ENCODE measurements at regions not wholly inside any gene's neighbourhood (a gene's known extent, or its start where the extent isn't known, plus 50 kb on each side); places are given as distances from the start of the nearest gene placed in this dataset.
A peak's percentile ranks its signal among the peaks of the same experiment; 100 is the strongest.

- H3K27ac ChIP-seq = no peak overlapping the region
Measured at GRCh38 chr14:89030921-89031320, 206.5 kb downstream of the TTC8 start.

GRCh38 chr14:89032086-89032649 lies 207.7 kb downstream of the TTC8 start:
- no peak overlapping the region for H3K27ac ChIP-seq
- TF ChIP-seq CTCF (conservative IDR thresholded peaks at IDR 0.05) = no peak

More at GRCh38 chr14:89030921-89031320, 206.5 kb downstream of the TTC8 start:
- no peak for TF ChIP-seq CTCF (conservative IDR thresholded peaks at IDR 0.05)

DNA sequence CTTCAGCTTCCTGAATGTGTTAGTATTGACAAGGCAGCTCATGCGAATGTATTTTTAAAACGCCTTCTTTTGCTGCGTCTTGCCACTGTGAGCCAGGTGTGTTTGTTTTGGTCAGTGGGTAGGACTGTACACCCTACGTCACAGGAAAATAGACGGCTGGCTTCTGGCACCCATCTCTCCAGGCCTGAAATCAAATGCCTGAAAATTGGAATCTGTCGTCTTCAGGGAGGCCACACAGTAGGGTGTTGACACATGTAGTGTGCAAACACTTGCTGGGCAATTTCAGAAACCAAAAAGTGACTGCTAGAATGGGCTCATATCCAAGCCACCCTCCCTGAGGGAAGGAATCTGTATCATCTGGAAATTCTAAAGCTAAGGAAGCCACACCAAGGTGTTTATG lies 209.3 kb downstream of the TTC8 start:
- no peak overlapping the region for H3K27ac ChIP-seq
- no peak for TF ChIP-seq CTCF (conservative IDR thresholded peaks at IDR 0.05)

DNA sequence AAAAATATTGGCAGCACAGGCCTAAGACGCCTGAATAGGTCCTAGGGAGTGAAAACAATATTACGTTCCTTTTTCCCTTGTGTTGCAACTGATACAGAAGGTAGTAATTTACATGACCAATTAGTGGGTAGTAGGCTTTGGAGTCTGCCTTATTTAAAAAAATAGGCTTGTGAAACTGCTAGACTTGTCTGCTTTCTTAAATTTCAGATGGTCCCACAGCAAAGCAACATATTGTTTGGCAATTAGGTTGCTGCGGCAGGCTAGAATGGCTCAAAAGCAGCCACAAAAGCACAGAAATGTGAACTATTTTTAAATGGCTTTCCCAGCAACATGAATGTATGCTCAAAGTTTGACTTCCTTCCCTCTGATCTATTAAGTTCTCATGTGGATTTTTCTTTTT lies 211.9 kb downstream of the TTC8 start:
- H3K27ac ChIP-seq = no peak overlapping the region
- no peak for TF ChIP-seq CTCF (conservative IDR thresholded peaks at IDR 0.05)

GRCh38 chr14:89037065-89037464 lies 212.6 kb downstream of the TTC8 start:
- TF ChIP-seq CTCF (conservative IDR thresholded peaks at IDR 0.05) = no peak
- H3K27ac ChIP-seq = no peak overlapping the region

- TF ChIP-seq CTCF (conservative IDR thresholded peaks at IDR 0.05) = no peak
- peak overlapping the region; percentile 95 for H3K27ac ChIP-seq
Measured at GRCh38 chr14:89040080-89040459, 215.6 kb downstream of the TTC8 start.

DNA sequence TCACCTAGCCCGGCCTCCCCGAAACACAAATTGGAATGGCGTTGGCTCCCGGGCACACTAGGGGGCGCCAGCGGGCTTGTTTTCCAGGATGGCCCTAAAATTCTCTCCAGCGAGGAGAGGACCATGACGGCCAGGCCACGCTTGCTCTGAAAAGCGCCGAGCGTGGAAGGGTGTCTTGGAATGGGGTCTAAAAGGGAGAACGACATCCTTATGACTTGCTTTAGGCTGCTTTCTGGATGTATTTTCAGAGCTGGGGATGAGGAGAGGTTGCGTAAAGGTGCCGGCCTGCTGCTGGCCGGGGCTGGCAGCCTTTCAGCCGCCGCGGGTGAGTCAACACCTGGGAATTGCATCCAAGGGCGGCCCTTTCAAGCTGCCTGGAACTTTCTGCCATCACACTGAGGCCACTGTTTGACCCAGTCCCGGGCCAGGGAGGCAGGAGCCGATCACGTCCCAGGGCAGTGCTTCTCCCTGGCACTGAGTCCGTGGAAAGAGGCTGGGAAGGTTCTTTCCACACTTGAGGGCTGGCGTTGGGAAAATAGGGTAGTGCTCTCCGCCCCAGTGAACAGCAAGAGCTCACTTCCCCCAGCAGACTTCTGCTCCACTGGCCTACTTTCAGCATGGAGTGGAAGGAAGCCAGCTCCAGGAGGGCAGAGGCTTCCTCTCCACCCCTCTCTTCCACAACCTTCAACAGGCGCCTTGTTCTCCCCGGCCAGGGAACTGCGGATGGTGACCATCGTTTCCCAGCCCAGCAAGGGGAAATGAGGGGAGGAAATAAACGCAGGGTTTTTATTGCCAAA lies 216.2 kb downstream of the TTC8 start:
- peak overlapping the region; percentile 95 for H3K27ac ChIP-seq

More for the DNA sequence above, 216.2 kb downstream of the TTC8 start:
- TF ChIP-seq CTCF (conservative IDR thresholded peaks at IDR 0.05) = peak; percentile 93

Measured in VCaP (cell line).